Pulmonary artery endothelial cell (primary cell): ENCODE measurements at regions not wholly inside any gene's neighbourhood (a gene's known extent, or its start where the extent isn't known, plus 50 kb on each side); places are given as distances from the start of the nearest gene placed in this dataset.

Source experiments
- DNase-seq: peaks from one replicate; pipeline ENCODE4 v3.0.0-alpha.2; 2011; ENCODE audit warnings: low read depth, low spot score

DNA sequence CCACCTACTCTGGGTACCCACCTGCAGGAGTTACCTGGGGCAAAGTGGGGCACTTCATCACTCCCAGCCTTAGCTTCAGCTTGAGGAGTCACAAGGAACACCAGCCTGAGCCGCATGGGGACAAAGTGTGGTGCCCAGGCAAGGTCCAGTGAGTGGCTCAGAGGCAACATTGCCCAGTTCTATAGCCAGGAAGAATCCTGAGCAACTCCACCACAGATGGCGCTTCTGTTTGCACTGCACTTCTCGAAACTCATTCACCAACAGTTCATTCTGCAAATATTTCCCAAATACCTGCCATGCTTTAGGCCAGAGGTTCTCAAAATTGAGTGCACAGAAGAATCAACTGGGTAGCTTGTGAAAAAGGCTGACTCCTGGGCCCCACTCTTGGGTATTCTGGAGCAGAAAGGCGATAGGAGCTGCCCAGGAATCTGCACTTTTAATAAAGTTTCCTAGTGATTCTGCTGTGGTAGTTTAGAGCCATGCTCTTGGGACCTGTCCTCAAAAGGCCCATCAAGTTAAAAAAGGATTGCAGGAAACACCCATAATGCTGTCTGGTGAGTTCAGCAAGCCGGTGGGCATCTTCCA is 83.1 kb downstream of the VEGFA start:
- DNase-seq, result no peak

DNA sequence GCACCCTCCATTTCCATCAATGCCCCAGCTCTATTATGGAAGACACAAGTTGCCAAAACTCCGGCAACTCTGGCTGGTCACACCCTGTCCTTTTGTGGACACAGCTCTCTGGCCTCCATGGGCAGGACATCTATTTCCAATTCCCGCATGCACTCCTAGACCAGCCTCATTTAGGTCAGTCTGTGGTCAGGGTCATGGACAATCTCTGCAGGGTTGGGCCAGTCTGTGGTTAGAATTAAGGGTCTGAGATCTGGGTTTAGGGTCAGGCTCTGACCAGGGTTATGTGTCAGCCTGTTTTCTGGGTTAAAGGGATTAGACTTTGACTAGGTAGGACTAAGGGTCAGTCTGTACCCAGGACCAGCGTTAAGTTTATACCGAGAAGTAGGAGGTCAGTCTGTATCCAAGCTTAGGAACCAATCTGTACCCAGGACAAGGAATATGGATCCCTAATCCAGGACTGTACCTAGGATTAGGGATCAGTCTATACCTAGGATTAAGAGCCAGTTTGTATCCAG is 82.4 kb downstream of the VEGFA start:
- no peak for DNase-seq

DNA sequence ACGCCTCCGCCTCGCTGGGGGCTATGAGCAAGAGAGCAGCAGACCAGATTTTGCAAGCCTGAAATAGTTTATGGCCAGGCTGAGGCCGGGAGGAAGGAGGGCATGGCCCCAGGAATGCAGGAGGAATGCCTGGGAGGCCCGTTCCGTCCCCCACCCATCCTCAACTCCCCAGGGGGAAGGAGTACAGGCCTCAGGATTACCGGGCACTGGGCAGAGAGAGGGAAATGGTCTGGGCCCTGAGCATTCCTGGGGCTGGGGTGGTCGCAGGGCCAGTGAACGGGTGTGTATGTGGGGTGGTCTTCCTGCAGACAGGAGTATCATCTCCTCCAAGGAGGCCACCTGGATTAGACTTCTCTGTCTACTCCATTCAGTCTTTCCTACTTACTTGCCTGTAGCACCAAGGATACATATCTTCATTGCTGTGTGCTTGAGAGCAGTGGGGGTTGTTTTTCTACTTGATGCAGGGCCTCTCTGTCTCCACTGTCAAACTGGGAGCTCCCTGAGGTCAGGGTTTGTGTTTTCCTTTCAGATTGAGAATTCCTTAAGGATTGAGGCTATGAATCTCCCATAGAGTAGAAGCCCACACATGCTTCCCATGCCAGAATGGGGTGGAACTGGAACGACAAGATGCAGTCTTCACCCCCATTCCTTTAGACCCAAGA is 81.3 kb downstream of the VEGFA start:
- DNase-seq, result no peak

DNA sequence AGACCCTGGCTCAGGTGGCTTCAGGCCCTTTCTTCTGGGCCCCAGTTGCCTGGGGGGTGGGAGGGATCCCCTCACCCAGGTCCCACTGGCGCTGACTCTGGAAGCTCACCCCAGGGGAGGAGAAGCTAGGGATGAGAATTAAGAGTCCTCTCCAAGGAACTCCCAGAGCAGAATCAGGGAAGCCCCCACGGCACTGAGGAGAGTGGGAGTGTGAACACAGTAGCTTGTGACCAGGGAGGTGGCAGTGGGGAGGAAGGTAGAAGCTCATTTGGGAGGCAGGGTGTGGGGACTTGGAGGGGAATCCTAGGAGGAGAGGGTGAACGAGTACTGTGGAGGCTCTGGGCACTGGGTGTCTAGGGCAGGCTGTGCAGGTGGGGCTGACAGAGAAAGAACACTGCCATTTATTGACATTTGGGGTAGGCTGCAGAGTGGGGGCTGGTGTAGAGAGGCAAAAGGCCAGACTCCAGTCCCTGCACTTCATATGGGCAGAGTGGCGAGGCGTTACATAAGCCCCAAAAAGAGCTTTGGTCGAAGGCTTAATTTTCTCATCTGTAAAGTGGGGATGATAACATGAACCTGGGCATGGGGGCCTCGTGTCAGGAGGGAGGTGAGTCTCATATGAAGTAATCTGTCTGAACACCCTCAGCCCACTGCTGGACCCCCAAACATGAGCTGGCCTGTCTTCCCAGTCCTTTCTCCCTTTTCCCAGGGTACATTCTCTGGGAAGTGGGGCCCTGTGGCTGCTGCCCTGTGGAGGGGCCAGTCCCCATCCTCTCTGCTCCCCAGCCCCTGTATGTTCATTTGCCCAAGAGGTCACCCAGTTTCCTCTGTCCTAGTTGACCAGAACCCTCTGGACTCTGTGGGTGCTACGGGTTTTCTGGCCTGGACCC is 80.5 kb downstream of the VEGFA start:
- DNase-seq, result no peak

DNA sequence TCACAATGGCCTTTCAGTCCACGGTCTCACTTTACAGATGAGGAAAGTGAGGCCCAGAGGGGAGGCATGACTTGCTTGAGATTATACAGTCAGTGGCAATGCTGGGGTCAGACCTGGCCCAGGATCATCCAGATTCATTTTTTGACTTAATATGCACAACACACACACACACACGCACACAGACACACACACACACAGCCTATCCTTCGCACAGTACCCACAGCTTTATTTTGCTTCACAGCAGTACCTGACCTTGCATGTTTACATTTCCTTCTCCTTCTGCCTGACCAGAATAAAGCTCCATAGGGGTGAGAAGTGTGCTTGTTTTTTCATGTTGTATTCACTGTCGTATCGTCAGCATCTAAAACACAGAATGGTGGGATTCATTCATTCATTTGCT is 79.8 kb downstream of the VEGFA start:
- no peak for DNase-seq

DNA sequence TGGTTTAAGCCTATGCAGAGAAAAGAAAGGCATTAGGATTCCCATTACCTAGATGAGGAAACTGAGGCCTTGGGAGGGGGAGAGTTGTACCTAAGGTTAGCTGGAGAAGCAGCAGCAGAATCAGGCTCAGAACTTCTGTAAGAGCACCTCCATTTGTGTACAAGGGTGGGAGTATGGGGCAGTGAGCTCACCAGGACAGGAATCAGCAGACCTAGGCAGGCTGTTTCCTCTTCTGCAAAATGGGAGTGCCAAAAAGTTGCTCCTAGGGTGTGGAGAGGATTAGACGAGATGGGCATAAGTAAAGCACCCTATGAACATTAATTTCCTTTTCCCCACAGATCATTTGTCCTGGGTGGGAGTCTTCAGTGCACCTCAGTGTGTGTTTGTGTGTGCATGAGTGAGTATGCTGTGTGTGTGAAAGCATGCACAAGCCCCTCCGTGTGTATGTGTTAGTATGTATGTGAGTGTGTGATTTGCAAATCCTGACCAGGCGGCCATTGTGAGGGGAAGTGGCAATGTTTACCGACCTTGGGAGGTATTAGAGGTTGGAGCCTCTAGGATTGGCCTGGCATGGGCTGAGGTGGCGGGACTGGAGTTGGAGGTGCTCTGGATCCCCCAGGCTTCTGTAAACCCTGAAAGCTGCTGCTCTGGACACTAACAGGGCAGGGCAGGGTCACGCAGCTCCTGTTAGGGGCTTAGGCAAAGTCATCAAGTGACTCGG is 78.8 kb downstream of the VEGFA start:
- no peak for DNase-seq

DNA sequence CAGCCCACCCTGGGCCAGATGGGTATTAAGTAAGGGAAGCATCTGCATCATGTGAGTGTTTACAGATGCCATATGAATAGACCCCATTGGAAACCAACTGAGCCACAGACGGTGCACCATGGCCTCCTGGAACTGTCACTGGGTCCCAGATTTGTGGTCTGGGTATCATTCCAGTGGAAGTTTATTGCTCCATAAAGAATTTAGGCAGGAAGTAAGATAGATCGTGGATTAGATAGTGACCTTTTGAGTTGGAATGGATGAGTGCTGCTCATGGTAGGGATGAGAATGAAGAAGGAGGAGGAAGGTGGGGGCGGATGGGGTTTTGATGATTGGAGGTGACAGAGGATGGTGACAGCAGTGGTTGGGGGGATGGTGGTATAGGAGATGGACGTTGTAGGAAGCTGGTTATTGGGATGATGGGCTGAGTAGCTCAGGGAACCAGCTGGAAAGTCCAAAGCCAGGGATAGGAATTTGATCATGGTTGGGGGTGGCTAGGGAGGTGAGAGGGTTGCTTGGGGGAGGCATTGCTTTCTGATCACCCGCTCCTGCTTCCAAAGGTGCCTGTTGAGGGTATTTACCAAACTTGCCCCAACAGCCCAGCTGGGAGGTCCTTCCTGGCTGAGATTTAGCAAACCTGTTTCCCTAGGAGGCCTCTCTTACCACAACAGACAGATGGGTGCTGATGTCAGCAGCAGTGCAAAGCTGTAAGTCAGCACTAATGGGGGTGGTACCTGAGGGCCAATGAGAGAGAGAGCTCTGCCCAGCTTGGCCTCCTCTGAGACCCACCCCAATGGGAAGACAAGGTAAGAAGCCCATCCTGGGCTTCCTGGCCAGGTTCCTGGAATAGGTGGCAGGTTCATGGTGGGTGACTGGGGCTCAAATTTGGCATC is 78.0 kb downstream of the VEGFA start:
- no peak for DNase-seq

GRCh38 chr6:43846556-43846955 is 76.5 kb downstream of the VEGFA start:
- no peak for DNase-seq

DNA sequence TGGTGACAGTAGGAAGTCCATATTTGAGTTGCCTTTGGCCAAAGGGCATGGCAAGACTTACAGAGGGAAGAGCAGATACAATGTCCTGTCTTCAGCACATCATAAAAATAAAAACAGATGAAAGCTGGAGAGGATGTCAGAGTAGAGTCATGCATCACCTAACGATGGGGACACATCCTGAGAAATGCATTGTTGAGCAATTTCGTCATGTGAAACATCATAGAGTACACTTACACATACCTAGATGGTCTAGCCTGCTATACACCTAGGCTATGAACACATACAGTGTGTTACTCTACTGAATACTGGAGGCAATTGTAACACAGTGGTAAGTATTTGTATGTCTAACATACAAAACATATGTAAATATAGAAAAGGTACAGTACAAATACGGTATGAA is 75.6 kb downstream of the VEGFA start:
- no peak for DNase-seq

GRCh38 chr6:43843669-43844171 is 73.7 kb downstream of the VEGFA start:
- no peak for DNase-seq

DNA sequence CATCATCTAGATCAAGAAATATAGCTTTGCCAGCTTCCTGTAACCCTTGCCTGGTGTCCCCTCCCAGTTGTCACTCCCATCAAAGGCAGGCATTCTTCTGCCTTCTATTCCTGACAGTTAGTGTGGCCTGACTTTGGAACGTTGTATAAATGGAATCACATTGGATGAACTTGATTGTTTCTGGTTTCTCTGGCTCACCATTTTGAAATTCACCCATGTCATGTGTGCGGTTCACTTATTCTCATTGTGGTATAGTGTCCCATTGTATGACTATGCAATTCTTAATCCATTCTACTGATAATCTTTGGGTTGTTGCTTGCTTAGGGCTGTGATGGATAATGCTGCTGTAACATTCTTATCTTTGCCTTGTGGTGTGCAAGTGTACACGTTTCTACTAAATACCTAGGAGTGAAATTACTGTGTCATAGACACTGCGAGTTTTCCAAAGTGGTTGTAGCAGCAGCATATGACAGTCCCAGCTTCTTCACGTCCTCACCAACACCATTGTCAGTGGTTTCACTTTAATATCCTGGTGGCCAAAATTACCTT is 73.2 kb downstream of the VEGFA start:
- no peak for DNase-seq

DNA sequence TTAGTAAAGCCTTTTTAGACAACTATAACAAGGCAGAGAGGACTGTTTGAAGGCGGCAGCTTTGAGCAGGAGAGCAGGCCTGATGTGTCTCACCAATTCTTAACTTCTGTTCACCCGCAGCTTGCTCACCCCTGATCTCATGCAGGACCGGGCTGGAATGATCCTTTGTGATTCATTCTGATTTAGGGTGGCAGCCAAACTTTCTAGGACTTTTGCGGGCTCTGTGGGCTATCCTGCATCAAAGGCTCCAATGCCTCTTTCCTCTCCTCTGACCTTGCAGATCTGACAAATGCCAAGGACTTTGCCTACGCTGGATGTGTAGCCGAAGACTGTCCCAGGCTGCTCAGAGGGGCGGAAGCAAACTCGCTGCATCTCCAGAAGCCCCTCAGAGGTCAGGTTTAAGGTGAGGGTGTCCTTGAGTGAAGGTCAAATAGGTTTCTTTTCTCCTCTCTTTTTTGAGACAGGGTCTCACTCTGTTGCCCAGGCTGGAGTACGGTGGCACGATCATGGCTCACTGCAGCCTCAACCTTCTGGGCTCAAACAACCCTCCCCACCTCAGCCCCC is 72.3 kb downstream of the VEGFA start:
- no peak for DNase-seq

DNA sequence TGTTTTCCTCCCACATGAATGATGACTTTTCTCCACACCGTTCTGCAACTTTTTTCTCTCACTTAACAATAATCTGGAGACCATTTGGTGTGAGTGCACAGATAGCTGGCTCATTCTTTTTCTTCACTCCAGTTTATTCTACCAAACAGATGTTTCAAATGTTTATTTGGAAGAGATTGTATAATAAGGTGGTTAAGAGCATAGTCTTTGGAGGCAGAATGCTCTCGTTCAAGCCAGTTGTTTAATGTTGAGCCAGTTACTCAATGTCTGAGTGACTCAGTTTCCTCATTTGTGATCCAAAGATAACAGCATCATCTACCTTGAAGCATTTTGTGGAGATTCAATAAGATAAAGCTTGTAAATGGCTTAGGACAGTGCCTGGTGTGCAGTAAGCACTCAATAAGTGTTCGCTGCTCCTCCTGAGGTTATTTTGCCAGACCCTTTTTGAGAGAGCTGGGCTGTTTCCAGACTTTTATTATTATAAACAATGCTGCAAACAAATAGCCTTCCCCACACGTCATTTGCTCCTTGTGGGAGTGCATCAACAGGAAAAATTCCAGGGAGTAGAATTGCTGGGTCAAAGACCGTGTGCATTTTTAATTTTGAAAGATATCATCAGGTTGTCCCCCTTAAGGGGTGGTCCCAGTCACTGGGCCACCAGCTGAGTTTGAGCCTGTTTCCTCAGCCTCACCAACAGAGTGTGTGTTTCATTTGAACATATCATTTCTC is 70.6 kb downstream of the VEGFA start:
- DNase-seq, result no peak

DNA sequence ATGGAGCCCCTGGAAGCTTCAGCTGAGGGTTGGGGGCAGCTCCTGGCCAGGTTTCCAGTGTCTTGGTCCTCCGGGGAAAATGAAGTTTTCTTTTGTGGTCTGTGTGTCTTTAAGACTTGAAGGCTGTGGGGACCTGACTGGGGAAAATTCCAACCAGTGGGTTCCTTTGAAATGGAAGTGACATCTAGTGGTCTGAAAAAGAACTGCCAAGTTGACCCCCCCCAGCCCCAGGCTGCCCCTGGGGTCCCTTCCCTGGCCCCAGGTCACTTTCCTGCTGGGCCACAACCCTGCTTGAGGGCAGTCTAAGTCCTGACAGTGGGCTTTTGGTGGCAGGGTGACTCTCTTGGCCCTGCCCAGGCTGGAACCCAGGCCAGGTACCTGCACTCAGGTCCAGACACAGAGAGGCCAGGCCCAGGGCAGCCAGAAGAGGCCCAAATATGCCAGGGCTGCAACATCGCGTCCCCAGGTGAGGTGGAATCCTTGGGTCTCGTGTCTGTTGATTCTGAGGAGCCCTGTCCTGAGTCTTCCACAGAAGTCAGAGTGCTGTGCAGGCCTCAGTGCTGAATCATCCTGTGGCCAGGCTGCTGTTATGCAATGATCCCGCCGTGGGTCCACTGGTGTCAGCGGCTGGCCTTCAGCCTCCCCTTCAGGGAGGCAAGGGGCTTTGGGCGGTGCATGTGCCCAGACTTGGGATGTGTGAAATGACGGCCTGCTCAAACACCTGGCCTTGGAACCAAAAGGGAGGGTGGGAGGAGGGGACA is 68.4 kb downstream of the VEGFA start:
- no peak for DNase-seq

DNA sequence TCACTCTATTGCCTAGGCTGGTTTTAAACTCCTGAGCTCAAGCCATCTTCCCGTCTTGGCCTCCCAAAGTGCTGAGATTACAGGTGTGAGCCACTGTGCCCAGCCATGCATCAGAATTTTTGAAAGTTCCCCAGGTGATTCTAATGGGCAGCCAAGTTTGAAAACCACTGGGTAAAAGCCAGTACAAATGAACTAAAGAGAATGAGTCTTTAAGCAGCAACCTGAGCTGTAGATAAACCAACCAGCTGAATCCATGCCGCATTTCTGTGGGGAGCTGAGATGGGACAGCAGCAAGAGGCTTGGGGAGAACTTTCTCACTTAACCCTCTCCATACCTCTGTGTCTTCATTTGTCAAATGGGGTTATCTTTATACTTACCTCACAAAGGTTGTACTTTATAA is 67.5 kb downstream of the VEGFA start:
- DNase-seq, result no peak

- no peak for DNase-seq
Observed at GRCh38 chr6:43836507-43837240, 66.7 kb downstream of the VEGFA start.
